ENCODE measurements at regions not wholly inside any gene's neighbourhood (a gene's known extent, or its start where the extent isn't known, plus 50 kb on each side); places are given as distances from the start of the nearest gene placed in this dataset.

- no peak overlapping the region for H3K4me3 ChIP-seq (ENCODE audit: low read depth, low read length)
- no peaks in the 10 kb centered on the region for H3K27me3 ChIP-seq (replicated peaks)
- H3K27ac ChIP-seq, result no peak overlapping the region
- in situ Hi-C loops (cut with HindIII; ENCODE audit: low pct_ligation_motif_present, low sequenced_read_pairs), result no loop called here
- H3K36me3 ChIP-seq (replicated peaks), result no peaks in the 10 kb centered on the region
- no peak for DNase-seq
- TF ChIP-seq, protein P1, sequence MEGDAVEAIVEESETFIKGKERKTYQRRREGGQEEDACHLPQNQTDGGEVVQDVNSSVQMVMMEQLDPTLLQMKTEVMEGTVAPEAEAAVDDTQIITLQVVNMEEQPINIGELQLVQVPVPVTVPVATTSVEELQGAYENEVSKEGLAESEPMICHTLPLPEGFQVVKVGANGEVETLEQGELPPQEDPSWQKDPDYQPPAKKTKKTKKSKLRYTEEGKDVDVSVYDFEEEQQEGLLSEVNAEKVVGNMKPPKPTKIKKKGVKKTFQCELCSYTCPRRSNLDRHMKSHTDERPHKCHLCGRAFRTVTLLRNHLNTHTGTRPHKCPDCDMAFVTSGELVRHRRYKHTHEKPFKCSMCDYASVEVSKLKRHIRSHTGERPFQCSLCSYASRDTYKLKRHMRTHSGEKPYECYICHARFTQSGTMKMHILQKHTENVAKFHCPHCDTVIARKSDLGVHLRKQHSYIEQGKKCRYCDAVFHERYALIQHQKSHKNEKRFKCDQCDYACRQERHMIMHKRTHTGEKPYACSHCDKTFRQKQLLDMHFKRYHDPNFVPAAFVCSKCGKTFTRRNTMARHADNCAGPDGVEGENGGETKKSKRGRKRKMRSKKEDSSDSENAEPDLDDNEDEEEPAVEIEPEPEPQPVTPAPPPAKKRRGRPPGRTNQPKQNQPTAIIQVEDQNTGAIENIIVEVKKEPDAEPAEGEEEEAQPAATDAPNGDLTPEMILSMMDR (IDR thresholded peaks at IDR 0.05; ENCODE audit: low read depth, low read length, missing control alignments), result no peak
Observed at GRCh38 chr5:145295236-145295835, 539.8 kb downstream of the PRELID2 start.

DNA sequence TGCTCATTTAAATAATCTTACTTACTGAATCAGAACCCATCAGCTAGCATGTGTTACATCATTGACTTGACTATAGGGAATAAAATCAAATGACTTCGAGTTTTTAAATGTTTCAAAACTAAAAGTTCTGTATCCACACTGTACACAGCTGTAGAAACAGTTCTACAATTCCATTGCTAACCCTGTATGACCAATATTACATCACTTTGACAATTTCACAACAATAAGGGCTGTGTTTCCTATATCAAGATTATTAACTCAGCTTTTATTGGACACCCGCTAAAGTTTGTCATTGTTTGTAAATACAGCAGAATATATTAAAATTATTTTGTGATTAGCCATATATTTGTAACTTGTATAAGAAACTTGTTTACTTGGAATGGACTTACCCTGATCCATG, 540.8 kb downstream of the PRELID2 start:
- H3K27ac ChIP-seq, result no peak overlapping the region
- TF ChIP-seq, protein P1 (IDR thresholded peaks at IDR 0.05; ENCODE audit: low read depth, low read length, missing control alignments), result no peak
- H3K27me3 ChIP-seq (replicated peaks), result no peaks in the 10 kb centered on the region
- no peaks in the 10 kb centered on the region for H3K36me3 ChIP-seq (replicated peaks)
- in situ Hi-C loops (cut with HindIII; ENCODE audit: low pct_ligation_motif_present, low sequenced_read_pairs), result no loop called here
- no peak for DNase-seq
- no peak overlapping the region for H3K4me3 ChIP-seq (ENCODE audit: low read depth, low read length)

DNA sequence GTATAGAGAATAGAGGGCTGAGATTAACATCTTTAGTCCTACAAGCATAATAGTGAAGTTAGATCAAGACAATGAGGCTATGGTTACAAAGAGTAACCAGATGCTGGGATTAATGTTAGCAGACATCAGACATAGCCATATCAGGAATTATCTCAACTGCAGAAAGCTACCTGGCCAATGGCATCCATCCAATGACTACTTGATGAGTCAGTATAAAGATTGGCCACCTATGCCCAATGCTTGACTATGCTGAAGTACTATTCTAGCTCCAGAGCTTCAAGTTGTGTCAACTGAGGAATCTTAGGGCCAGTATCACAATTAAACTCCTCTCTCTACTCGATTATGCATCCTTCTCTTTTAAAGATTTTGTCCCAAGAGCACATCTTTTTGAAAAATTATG, 541.4 kb downstream of the PRELID2 start:
- DNase-seq, result no peak
- TF ChIP-seq, protein P1 (IDR thresholded peaks at IDR 0.05; ENCODE audit: low read depth, low read length, missing control alignments), result no peak

GRCh38 chr5:145292278-145292677, 542.9 kb downstream of the PRELID2 start:
- in situ Hi-C loops (cut with HindIII; ENCODE audit: low pct_ligation_motif_present, low sequenced_read_pairs), result no loop called here

More for the DNA sequence above, 541.4 kb downstream of the PRELID2 start:
- no peak overlapping the region for H3K4me3 ChIP-seq (ENCODE audit: low read depth, low read length)
- H3K27ac ChIP-seq, result no peak overlapping the region
- no peaks in the 10 kb centered on the region for H3K27me3 ChIP-seq (replicated peaks)
- in situ Hi-C loops (cut with HindIII; ENCODE audit: low pct_ligation_motif_present, low sequenced_read_pairs), result no loop called here
- H3K36me3 ChIP-seq (replicated peaks), result no peaks in the 10 kb centered on the region

GRCh38 chr5:145283141-145283810, 551.9 kb downstream of the PRELID2 start:
- DNase-seq, result no peak

More at GRCh38 chr5:145292278-145292677, 542.9 kb downstream of the PRELID2 start:
- H3K27me3 ChIP-seq (replicated peaks), result no peaks in the 10 kb centered on the region
- TF ChIP-seq, protein P1 (IDR thresholded peaks at IDR 0.05; ENCODE audit: low read depth, low read length, missing control alignments), result no peak
- no peak overlapping the region for H3K27ac ChIP-seq
- DNase-seq, result no peak
- no peak overlapping the region for H3K4me3 ChIP-seq (ENCODE audit: low read depth, low read length)
- H3K36me3 ChIP-seq (replicated peaks), result no peaks in the 10 kb centered on the region

More at GRCh38 chr5:145283141-145283810, 551.9 kb downstream of the PRELID2 start:
- in situ Hi-C loops (cut with HindIII; ENCODE audit: low pct_ligation_motif_present, low sequenced_read_pairs), result no loop called here
- H3K36me3 ChIP-seq (replicated peaks), result no peaks in the 10 kb centered on the region
- no peaks in the 10 kb centered on the region for H3K27me3 ChIP-seq (replicated peaks)
- TF ChIP-seq, protein P1 (IDR thresholded peaks at IDR 0.05; ENCODE audit: low read depth, low read length, missing control alignments), result no peak
- no peak overlapping the region for H3K4me3 ChIP-seq (ENCODE audit: low read depth, low read length)
- no peak overlapping the region for H3K27ac ChIP-seq
